HG03575 (cell line): ENCODE measurements at regions not wholly inside any gene's neighbourhood (a gene's known extent, or its start where the extent isn't known, plus 50 kb on each side); places are given as distances from the start of the nearest gene placed in this dataset.

Source experiments
- ATAC-seq: cut with Tn5 transposase; IDR thresholded peaks from one replicate; pipeline ENCODE4 v1.9.1; 2021; ENCODE audit not compliant: unreplicated experiment, insufficient number of reproducible peaks, low FRiP score; ENCODE audit errors: extremely low read depth

- ATAC-seq: no peak
These were observed 255.3 kb downstream of the SYK start for GRCh38 chr9:91056917-91057316.

- no peak for ATAC-seq
These were observed 258.1 kb downstream of the SYK start for GRCh38 chr9:91059713-91060112.

- no peak for ATAC-seq
These were observed 259.1 kb downstream of the SYK start for GRCh38 chr9:91060520-91061343.

- ATAC-seq: no peak
These were observed 259.9 kb downstream of the SYK start for GRCh38 chr9:91061506-91061905.

GRCh38 chr9:91062281-91062680 is 260.7 kb downstream of the SYK start:
- ATAC-seq: no peak

GRCh38 chr9:91063471-91063870 is 261.9 kb downstream of the SYK start:
- ATAC-seq: no peak

GRCh38 chr9:91065231-91066041 is 263.8 kb downstream of the SYK start:
- no peak for ATAC-seq

GRCh38 chr9:91066042-91066415 is 264.4 kb downstream of the SYK start:
- no peak for ATAC-seq

GRCh38 chr9:91066856-91067255 is 265.2 kb downstream of the SYK start:
- ATAC-seq: no peak

- ATAC-seq: no peak
These were observed 265.8 kb downstream of the SYK start for GRCh38 chr9:91067306-91067860.

GRCh38 chr9:91071184-91071990 is 269.8 kb downstream of the SYK start:
- ATAC-seq: no peak

- ATAC-seq: no peak
These were observed 271.6 kb downstream of the SYK start for GRCh38 chr9:91073049-91073810.

- ATAC-seq: no peak
These were observed 272.5 kb downstream of the SYK start for GRCh38 chr9:91073811-91074771.

- no peak for ATAC-seq
These were observed 273.2 kb downstream of the SYK start for GRCh38 chr9:91074866-91075265.

GRCh38 chr9:91075279-91075678 is 273.7 kb downstream of the SYK start:
- no peak for ATAC-seq

GRCh38 chr9:91077624-91078368 is 276.2 kb downstream of the SYK start:
- no peak for ATAC-seq

- ATAC-seq: no peak
These were observed 276.7 kb downstream of the SYK start for GRCh38 chr9:91078369-91078695.
